ENCODE measurements at regions not wholly inside any gene's neighbourhood (a gene's known extent, or its start where the extent isn't known, plus 50 kb on each side); places are given as distances from the start of the nearest gene placed in this dataset.

DNA sequence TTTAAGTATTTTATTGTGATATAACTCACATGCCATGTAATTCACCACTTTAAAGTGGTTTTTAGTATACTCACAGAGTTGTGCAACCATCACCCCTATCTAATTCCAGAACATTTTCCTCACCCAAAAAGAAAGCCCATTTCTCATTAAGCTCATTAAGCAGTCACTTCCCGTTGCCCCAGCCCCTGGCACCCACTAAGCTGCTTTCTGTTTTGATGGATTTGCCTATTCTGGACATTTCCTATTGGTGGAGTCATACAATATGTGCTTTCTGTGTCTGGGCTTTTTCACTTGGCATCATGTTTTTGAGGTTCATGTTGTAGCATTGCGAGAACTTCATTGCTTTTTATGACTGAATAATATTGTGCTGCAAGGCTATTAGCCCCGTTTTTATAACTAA is 66.0 kb downstream of the ARL6IP4 start:
- TF ChIP-seq, protein P1, sequence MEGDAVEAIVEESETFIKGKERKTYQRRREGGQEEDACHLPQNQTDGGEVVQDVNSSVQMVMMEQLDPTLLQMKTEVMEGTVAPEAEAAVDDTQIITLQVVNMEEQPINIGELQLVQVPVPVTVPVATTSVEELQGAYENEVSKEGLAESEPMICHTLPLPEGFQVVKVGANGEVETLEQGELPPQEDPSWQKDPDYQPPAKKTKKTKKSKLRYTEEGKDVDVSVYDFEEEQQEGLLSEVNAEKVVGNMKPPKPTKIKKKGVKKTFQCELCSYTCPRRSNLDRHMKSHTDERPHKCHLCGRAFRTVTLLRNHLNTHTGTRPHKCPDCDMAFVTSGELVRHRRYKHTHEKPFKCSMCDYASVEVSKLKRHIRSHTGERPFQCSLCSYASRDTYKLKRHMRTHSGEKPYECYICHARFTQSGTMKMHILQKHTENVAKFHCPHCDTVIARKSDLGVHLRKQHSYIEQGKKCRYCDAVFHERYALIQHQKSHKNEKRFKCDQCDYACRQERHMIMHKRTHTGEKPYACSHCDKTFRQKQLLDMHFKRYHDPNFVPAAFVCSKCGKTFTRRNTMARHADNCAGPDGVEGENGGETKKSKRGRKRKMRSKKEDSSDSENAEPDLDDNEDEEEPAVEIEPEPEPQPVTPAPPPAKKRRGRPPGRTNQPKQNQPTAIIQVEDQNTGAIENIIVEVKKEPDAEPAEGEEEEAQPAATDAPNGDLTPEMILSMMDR (IDR thresholded peaks at IDR 0.05; ENCODE audit: insufficient read depth in 1 of 2, low read depth in 1 of 2, low read length in 1 of 2, severe bottlenecking in 1 of 2, unreplicated experiment in 1 of 2): no peak
- Histone ChIP-seq H3K4me3 (ENCODE audit: low read depth, low read length) (no peak overlapping the region), H3K4me1 (no peaks in the 10 kb centered on the region), H3K27me3 (replicated peaks; ENCODE audit: control insufficient read depth, insufficient read depth, low read length) (no peaks in the 10 kb centered on the region), H3K9me3 (no peaks in the 10 kb centered on the region), H3K36me3 (ENCODE audit: control insufficient read depth, insufficient read depth, low read length) (no peaks in the 10 kb centered on the region)
- CTCF ChIA-PET: interaction anchor here (1.2 kb wide), 1 partner anchor 192 kb away, joined by 4 read pairs; no protein-coding TSS in a partner anchor
- DNase-seq: no peak
- BruUV-seq (replicated peaks): no TSS peak
- intact Hi-C loops (cut with micrococcal nuclease; ENCODE audit: unreplicated experiment): no loop called here
- Mint-ChIP-seq H3K27me3 (ENCODE audit: insufficient read depth, unreplicated experiment) (no peaks in the 10 kb centered on the region), H3K4me3 (ENCODE audit: unreplicated experiment) (no peak overlapping the region), H3K36me3 (ENCODE audit: insufficient read depth, unreplicated experiment) (no peaks in the 10 kb centered on the region), H3K9me3 (ENCODE audit: unreplicated experiment) (no peaks in the 10 kb centered on the region), H3K4me1 (ENCODE audit: low read depth, unreplicated experiment) (no peaks in the 10 kb centered on the region), H3K27ac (ENCODE audit: unreplicated experiment) (no peak overlapping the region)
- POLR2A ChIA-PET: no interaction called here

- Mint-ChIP-seq H3K4me3 (ENCODE audit: unreplicated experiment) (no peak overlapping the region), H3K27ac (ENCODE audit: unreplicated experiment) (no peak overlapping the region), H3K27me3 (ENCODE audit: insufficient read depth, unreplicated experiment) (no peaks in the 10 kb centered on the region), H3K36me3 (ENCODE audit: insufficient read depth, unreplicated experiment) (no peaks in the 10 kb centered on the region), H3K9me3 (ENCODE audit: unreplicated experiment) (no peaks in the 10 kb centered on the region), H3K4me1 (ENCODE audit: low read depth, unreplicated experiment) (no peaks in the 10 kb centered on the region)
- intact Hi-C loops (cut with micrococcal nuclease; ENCODE audit: unreplicated experiment): no loop called here
- no peaks in the 10 kb centered on the region for H3K9me3 ChIP-seq
- no peaks in the 10 kb centered on the region for H3K36me3 ChIP-seq (ENCODE audit: control insufficient read depth, insufficient read depth, low read length)
- H3K4me3 ChIP-seq (ENCODE audit: low read depth, low read length): no peak overlapping the region
- H3K27me3 ChIP-seq (replicated peaks; ENCODE audit: control insufficient read depth, insufficient read depth, low read length): no peaks in the 10 kb centered on the region
- ChIA-PET POLR2A (no interaction called here), CTCF (interaction anchor here (1.2 kb wide), 1 partner anchor 192 kb away, joined by 4 read pairs; no protein-coding TSS in a partner anchor)
- TF ChIP-seq, protein P1 (IDR thresholded peaks at IDR 0.05; ENCODE audit: insufficient read depth in 1 of 2, low read depth in 1 of 2, low read length in 1 of 2, severe bottlenecking in 1 of 2, unreplicated experiment in 1 of 2): no peak
- no peak for DNase-seq
- BruUV-seq (replicated peaks): no TSS peak
- no peaks in the 10 kb centered on the region for H3K4me1 ChIP-seq
Measured at GRCh38 chr12:123045678-123046077, 65.2 kb downstream of the ARL6IP4 start.

DNA sequence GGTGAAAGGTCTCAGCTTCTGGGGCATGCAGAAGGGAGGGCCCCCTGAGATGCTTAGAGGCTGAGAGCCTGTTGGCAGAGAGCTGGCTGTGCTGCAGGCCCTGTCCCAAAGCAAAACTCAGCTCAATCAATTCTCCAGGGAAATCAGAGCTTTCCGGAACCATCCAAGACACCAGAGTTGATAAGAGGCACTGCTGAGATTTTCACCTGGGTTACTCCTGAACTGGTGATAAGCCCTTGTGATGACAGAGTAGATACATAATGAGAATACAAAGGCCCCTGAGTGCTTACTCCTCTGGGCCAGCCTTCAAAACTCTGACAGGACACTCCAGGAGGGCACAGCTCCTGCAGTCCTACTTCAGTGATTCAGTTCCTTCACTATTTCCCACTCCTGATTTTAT is 63.9 kb downstream of the ARL6IP4 start:
- Histone ChIP-seq H3K4me3 (ENCODE audit: low read depth, low read length) (no peak overlapping the region), H3K27me3 (replicated peaks; ENCODE audit: control insufficient read depth, insufficient read depth, low read length) (no peaks in the 10 kb centered on the region), H3K4me1 (no peaks in the 10 kb centered on the region), H3K36me3 (ENCODE audit: control insufficient read depth, insufficient read depth, low read length) (no peaks in the 10 kb centered on the region), H3K9me3 (no peaks in the 10 kb centered on the region)
- TF ChIP-seq, protein P1 (IDR thresholded peaks at IDR 0.05; ENCODE audit: insufficient read depth in 1 of 2, low read depth in 1 of 2, low read length in 1 of 2, severe bottlenecking in 1 of 2, unreplicated experiment in 1 of 2): no peak
- BruUV-seq (replicated peaks): no TSS peak
- no peak overlapping the region for H3K27ac Mint-ChIP-seq (ENCODE audit: unreplicated experiment)
- no peak for DNase-seq
- H3K4me3 Mint-ChIP-seq (ENCODE audit: unreplicated experiment): no peak overlapping the region
- ChIA-PET CTCF (interaction anchor here (3.3 to 3.6 kb wide), 2 partner anchors 189 to 194 kb away, joined by 20 to 36 read pairs; partner anchors contain the start of genes MPHOSPH9 and MTRFR), POLR2A (interaction anchor here (1.6 kb wide), 1 partner anchor 188 kb away, joined by 5 read pairs; the partner anchor contains the start of gene MPHOSPH9)
- intact Hi-C loops (cut with micrococcal nuclease; ENCODE audit: unreplicated experiment): no loop called here
- H3K27me3 Mint-ChIP-seq (ENCODE audit: insufficient read depth, unreplicated experiment): no peaks in the 10 kb centered on the region
- H3K4me1 Mint-ChIP-seq (ENCODE audit: low read depth, unreplicated experiment): no peaks in the 10 kb centered on the region
- H3K9me3 Mint-ChIP-seq (ENCODE audit: unreplicated experiment): no peaks in the 10 kb centered on the region
- H3K36me3 Mint-ChIP-seq (ENCODE audit: insufficient read depth, unreplicated experiment): no peaks in the 10 kb centered on the region

All from Caco-2 (cell line).